Effector CD8-positive, alpha-beta T cell (primary cell): ENCODE measurements at regions not wholly inside any gene's neighbourhood (a gene's known extent, or its start where the extent isn't known, plus 50 kb on each side); places are given as distances from the start of the nearest gene placed in this dataset.
A peak's percentile ranks its signal among the peaks of the same experiment; 100 is the strongest.
"Not testable (repeated sequence)": the region's sequence is repeated elsewhere in the genome, so short reads cannot be mapped to it uniquely, and the experiment has no call there.

Source experiments
- DNase-seq: peaks from one replicate; lab custom pipeline; 2025; lab: John Stamatoyannopoulos, UW

DNA sequence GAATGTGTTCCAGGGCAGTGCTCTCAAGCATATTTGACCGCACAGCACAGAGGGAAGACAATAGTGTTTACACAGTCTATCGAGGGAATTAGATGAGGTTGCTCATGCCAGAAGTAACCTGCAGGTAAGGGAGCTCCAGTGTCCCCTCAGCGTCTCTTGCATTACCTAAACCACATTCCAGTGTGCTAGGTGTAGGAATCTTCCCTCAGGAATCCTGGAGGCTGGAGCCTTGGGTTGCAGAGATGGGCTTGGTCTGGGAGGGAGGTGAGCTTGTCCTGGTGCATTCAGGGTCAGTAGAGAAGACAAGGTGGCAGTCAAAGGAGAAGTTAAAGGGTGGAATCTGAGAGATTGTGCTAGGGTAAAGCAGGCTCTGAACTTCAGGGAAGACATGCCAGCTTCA lies 56.3 kb downstream of the SOX14 start:
- no peak for DNase-seq

- DNase-seq = no peak
Observed at GRCh38 chr3:137835096-137835495, 71.0 kb downstream of the SOX14 start.

GRCh38 chr3:137845194-137845593 lies 81.1 kb downstream of the SOX14 start:
- no peak for DNase-seq

DNA sequence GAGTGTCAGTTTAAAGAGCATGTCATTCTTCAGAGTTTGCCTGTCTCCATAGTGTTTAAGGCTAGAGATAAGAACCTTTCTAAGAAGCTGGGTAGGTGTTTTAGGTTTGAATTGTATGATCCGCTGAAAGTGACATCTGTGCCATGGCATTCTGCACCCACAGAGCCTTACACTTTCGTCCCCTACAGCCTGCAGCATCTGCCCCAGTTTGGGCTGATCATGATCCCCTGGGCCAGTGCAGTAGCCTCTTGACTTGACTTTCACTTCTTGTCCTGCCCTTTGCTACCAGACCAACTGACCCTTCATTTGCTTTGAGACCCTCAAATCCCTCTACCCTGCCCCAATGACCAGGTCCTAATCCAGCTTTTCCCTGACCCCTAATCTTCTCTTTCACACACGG lies 81.6 kb downstream of the SOX14 start:
- no peak for DNase-seq

GRCh38 chr3:137852391-137852830 lies 88.3 kb downstream of the SOX14 start:
- DNase-seq = no peak

DNA sequence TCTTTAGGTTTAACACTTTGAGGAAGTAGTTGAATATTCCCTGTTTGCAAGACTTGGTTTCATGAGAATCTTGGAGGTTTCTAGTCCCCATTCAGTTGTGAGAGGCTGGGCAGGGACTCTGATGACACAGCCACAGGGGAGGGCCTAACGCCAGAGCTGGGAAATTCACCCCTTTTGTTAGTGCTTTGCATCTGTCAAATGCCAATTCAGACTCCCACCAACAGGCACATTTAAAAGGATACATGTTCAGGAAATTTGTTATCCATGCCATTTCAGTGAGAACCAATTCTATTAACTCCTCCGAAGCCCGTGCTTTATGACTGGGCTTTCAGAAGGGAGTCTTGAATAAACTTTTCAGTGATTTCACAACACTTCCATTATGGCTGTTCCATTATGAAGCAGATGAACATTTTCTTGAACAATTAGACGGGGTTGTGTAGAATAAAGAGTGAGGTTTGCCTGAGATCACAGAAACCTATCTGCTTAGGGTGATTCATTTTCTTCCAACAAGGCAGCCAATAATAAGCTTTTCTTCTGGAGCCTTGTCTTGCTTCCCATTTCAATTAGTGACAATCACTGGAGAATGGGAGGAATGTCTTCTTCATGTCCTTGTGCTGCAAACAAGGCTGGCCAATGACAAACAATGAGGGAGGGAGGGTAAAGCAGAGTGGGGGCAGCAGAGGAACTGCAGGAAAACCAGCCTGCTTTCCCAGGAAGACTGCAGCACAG lies 90.6 kb downstream of the SOX14 start:
- DNase-seq = no peak

GRCh38 chr3:137866001-137866400 lies 101.9 kb downstream of the SOX14 start:
- DNase-seq = no peak

- DNase-seq = no peak
Observed at GRCh38 chr3:137866933-137867332, 102.8 kb downstream of the SOX14 start.

DNA sequence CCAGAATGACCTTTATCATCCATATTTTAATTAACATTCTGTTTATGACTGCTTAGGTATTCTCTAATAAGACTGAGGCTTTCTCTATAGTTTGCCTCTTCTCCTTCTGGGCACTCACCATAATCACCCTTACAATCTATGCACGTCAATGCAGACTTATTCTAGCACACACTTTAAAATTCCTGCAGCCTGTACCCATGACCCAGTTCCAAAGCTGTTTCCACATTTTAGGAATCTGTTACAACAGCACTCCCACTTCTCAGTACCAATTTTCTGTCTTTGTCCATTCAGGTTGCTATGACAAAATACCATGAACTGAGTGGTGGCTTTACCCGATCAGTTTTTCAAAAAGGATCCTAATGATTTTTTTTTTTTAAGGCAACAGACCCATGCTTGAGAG lies 103.5 kb downstream of the SOX14 start:
- no peak for DNase-seq

DNA sequence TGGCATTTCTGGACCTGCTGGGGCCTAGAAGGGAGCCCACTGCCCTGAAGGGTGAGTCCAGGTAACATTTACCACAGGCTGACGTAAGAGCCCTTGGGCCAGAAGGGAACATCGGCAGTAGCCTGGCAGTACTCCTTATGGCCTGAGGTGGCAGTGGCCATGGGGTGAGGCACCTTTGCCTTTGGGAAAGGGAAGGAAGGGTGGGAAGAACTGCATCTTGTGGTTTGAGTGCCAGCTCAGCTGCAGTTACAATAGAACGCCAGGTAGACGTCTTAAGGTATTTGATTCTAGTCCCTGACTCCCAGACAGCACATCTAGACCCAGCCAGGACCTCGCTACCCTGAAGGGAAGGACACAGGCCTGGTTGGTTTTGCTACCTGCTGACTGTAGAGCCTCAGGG lies 104.9 kb downstream of the SOX14 start:
- no peak for DNase-seq

- DNase-seq = not testable (repeated sequence)
Observed at GRCh38 chr3:137872589-137872988, 108.5 kb downstream of the SOX14 start.

- DNase-seq = not testable (repeated sequence)
Observed at GRCh38 chr3:137896842-137897241, 113.1 kb upstream of the CLDN18 start.

DNA sequence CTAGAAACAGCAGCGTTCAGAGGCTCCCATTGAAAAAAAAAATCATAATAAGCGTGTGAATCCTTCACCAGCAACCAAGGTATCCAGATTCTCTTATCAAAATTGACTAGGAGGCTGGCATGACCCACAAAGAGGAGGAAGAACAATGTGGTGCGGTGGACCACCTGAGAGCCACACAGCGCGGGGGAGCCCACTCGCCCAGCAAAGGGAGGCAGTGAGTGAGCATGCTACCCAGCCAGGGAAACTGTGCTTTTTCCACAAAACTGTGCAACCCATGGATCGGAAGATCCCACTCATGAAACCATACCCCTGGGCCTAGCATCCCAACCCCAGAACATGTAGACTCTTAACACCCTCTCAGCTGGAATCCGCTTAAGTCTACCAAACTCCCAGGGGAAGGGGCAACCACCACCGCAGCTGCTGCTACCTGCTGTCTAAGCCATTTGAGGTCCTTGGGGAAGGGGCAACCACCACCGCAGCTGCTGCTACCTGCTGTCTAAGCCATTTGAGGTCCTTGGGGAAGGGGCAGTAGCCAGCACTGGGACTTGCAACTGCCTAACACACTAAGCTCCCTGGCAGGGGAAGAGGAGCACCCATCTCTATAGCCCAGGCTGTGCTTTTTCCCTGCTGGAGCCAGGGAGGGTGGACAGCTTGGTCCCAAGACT lies 102.8 kb upstream of the CLDN18 start:
- DNase-seq = no peak

DNA sequence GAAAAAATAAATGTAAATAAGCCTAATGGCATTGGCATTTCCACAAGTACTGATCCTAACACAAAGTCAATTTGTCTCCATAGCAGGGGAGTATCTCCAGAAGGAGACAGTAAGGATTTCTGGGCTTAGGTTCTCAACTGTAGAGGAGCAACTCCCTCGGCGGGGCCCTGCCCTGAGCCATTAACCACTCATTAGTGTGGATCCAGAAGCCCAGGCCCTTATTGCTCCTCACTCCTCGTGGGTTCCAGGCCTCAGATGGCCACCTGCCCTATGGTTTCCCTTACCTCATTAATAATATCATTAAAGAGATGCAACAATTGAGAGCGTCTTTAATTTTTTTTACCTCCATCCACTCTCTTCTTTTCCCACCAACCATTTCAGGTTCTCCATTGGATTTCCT lies 85.3 kb upstream of the CLDN18 start:
- no peak for DNase-seq

DNA sequence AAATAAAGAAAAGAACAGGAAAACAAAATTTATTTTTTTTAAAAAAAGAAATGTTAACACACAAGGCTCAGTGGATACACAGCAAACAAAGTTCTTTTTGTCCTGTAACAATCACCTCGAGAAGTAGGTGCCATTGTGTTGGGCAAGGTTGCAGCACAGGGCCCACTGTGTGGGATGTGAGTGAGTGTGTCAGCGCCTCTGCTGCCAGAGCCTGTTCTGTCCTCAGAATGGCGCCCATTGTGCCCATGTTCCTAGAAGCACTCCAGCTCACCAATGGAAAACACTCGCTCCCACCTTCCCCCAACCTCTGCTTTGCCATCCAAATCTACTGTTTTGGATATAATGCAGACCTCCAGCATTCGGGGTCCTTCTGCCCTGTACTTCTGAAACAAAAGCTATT lies 84.9 kb upstream of the CLDN18 start:
- no peak for DNase-seq

DNA sequence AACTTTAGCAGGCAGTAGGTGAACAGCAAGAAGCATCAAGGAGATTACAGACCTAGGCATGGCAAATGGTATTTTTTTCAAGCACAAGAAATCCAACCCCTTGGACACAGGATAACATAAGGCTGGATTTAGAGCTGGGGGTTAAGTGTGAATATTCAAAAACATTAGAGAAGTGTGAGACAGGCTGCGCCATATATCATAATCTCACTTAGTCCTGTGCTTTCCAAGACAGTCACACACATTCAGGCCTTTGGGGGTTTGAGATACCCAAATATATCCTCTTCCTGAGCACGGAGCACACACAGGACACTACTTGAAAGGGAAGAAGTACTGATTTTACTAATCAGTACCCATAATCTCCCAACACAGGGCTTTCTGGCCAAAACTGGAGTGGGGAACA lies 83.0 kb upstream of the CLDN18 start:
- no peak for DNase-seq

GRCh38 chr3:137930976-137931375 lies 79.0 kb upstream of the CLDN18 start:
- no peak for DNase-seq

- DNase-seq = no peak
Observed at GRCh38 chr3:137938876-137939275, 71.1 kb upstream of the CLDN18 start.

DNA sequence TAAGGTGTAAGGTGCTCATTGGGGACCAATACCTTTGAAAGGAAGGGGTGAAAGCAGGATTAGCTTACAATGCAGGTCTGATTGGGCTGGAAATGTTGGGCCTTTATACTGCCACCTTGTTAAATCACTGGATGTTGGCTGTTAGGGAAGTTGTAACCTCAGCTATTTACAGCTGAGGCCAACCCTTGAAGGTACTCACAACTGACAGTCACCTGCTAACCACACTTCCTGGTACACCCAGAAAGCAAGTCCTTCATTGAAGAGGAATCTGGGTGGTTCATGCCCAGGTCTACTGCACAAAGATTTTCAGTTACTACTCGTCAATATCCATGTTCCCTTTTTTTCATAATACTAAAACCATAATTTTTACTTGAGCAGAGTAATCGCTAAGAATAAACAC lies 65.4 kb upstream of the CLDN18 start:
- DNase-seq = no peak

DNA sequence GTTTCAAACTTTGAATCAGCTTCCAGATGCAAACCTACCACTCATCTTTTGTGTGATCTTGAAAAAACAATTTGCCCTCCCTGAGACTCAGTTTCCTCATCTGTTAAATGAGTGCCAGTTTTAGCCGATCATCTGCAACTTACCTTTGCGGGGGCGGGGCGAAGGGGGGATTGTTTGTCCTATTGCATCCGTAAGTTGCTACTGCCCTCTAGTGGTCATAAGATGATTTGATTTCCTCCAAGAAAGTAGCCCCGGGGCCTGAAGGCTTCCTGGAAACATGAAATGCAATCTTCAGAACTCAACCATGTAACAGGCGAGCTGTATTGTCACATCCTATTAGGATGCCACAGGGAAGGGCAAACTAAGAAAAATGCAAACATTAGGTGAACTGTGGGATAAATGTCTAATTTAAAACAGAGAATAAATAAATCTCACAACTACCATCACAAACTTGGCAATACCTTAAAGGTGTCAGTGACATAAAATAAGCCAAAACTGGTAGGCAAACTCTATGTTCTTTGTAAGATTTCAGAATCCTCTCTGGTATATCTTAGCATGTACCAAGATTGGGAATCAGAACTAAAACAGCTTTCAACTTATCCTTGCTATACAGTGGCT lies 63.5 kb upstream of the CLDN18 start:
- peak; percentile 13 for DNase-seq

DNA sequence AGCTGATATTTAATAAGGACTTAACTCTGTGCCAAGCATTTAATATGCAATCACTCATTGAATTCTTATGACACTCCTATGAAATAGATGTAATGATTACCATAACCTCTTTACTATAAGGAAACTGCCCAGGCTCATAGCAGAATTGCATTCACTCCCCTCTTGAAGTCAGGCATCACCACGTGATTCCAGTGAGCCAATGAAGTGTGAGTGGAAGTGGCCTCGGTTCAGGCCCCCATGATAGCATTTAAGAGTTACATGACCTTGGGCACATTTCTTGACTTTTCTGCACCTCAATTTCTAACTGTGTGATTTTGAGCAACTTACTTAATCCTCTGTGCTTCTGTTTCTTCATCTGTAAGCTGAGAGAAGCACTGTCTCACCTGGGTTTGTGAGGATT lies 62.8 kb upstream of the CLDN18 start:
- DNase-seq = no peak

- no peak for DNase-seq
Observed at GRCh38 chr3:137948400-137949072, 61.4 kb upstream of the CLDN18 start.

- no peak for DNase-seq
Observed at GRCh38 chr3:137958636-137959035, 51.3 kb upstream of the CLDN18 start.
